MCF 10A (cell line): ENCODE measurements at regions not wholly inside any gene's neighbourhood (a gene's known extent, or its start where the extent isn't known, plus 50 kb on each side); places are given as distances from the start of the nearest gene placed in this dataset.

ENCODE experiments used
- BruUV-seq: library from RNA; stranded (reverse); fragments of 400-500 nt; replicated peaks from 2 replicates; lab custom pipeline; 2021; lab: Mats Ljungman, UMichigan
- CTCF ChIA-PET: fragments of 300-600 bp; sonication (Branson Sonifier 250); formaldehyde crosslinking; extraction: SDS; loops from one replicate; lab custom pipeline; 2021; ENCODE audit warnings: antibody characterized with exemption, inconsistent platforms; lab: Yijun Ruan, JAX
- POLR2A ChIA-PET: fragments of 300-600, 350-650 bp; sonication (Branson Sonifier 250); formaldehyde crosslinking; extraction: SDS; loops from one replicate; lab custom pipeline; 2020; ENCODE audit warnings: antibody characterized with exemption, inconsistent platforms; lab: Yijun Ruan, JAX
- DNase-seq: peaks from one replicate; pipeline ENCODE4 v3.0.0-alpha.2; 2018; ENCODE audit not compliant: unreplicated experiment
- H3K27ac Mint-ChIP-seq: one replicate; pipeline ENCODE4 v1.8.0; 2022; ENCODE audit warnings: mild to moderate bottlenecking, low read depth, mixed read lengths; ENCODE audit not compliant: unreplicated experiment
- H3K27me3 Mint-ChIP-seq: one replicate; pipeline ENCODE4 v1.8.0; 2022; ENCODE audit warnings: mixed read lengths; ENCODE audit not compliant: insufficient read depth, unreplicated experiment
- H3K36me3 Mint-ChIP-seq: one replicate; pipeline ENCODE4 v1.8.0; 2022; ENCODE audit warnings: mild to moderate bottlenecking, moderate library complexity, mixed read lengths; ENCODE audit not compliant: insufficient read depth, unreplicated experiment
- H3K4me1 Mint-ChIP-seq: one replicate; pipeline ENCODE4 v1.8.0; 2022; ENCODE audit warnings: mixed read lengths; ENCODE audit not compliant: insufficient read depth, unreplicated experiment
- H3K4me3 Mint-ChIP-seq: one replicate; pipeline ENCODE4 v1.8.0; 2022; ENCODE audit warnings: mild to moderate bottlenecking, moderate library complexity, mixed read lengths; ENCODE audit not compliant: unreplicated experiment
- H3K9me3 Mint-ChIP-seq: one replicate; pipeline ENCODE4 v1.8.0; 2022; ENCODE audit warnings: mixed read lengths; ENCODE audit not compliant: unreplicated experiment
- intact Hi-C: fragments of 100-400 bp; cut with micrococcal nuclease; formaldehyde crosslinking; loops from 2 replicates; pipeline ENCODE4 v1.14.1; 2022
- TF ChIP-seq, protein P1 (sequence below): fragments of 200-600 bp; IDR thresholded peaks from one replicate; pipeline ENCODE4 v1.8.0; 2022; ENCODE audit warnings: antibody characterized with exemption, mild to moderate bottlenecking; ENCODE audit not compliant: unreplicated experiment

DNA sequence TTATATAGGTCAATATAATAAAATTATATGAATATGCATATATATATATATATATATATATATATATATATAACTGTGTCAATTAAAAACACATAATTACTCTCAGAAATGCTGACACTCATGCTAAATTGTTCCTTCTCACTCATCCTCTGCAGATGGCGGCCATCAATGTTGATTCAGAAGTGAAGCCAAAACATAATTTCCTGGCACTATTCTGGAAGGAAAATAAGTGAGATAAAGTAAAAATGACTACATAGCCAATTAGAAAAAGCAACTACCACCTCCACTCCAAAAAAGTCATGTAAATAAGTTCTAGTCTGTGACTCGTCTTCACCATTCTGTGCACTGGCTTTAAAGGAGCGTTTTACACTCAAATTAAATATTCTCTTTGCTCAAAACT lies 423.3 kb downstream of the EFNB2 start:
- TF ChIP-seq, protein P1, sequence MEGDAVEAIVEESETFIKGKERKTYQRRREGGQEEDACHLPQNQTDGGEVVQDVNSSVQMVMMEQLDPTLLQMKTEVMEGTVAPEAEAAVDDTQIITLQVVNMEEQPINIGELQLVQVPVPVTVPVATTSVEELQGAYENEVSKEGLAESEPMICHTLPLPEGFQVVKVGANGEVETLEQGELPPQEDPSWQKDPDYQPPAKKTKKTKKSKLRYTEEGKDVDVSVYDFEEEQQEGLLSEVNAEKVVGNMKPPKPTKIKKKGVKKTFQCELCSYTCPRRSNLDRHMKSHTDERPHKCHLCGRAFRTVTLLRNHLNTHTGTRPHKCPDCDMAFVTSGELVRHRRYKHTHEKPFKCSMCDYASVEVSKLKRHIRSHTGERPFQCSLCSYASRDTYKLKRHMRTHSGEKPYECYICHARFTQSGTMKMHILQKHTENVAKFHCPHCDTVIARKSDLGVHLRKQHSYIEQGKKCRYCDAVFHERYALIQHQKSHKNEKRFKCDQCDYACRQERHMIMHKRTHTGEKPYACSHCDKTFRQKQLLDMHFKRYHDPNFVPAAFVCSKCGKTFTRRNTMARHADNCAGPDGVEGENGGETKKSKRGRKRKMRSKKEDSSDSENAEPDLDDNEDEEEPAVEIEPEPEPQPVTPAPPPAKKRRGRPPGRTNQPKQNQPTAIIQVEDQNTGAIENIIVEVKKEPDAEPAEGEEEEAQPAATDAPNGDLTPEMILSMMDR = no peak
- peaks cover 7% of the 10 kb centered on the region for H3K4me1 Mint-ChIP-seq
- POLR2A ChIA-PET = no interaction called here
- H3K36me3 Mint-ChIP-seq = no peaks in the 10 kb centered on the region
- no peak for DNase-seq
- H3K9me3 Mint-ChIP-seq = no peaks in the 10 kb centered on the region
- CTCF ChIA-PET = no interaction called here
- no TSS peak for BruUV-seq
- intact Hi-C loops = no loop called here
- no peaks in the 10 kb centered on the region for H3K27me3 Mint-ChIP-seq
- no peak overlapping the region for H3K4me3 Mint-ChIP-seq
- no peak overlapping the region for H3K27ac Mint-ChIP-seq

DNA sequence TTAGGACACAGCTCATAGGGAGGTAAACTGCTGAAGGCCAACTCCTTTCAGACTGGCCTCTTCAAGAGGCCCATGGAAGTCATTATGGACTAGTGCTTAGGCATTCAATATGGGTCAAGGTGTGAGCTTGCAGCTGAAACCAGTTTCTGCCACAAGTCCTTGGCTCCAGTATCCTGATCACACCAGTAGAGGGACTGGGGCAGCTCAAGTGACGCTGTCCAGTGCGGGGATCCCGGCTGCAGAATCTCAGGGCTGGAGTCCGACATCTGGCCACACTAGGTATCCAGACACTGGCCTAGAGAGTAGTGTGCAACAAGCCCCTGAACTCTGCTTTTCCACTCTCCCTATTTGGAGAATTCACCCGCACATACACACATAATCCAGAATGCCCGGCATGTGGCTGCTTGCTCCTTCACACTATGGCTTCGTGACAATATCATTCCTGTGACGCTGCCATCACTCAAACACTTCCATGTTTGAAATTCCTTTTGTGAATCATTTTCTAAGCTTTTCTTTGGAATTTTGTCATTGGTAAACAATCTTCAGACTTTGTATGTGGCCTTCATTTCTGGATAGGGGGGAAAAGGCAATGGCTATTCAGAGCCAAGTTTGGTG lies 425.1 kb downstream of the EFNB2 start:
- CTCF ChIA-PET = interaction anchor here (0.6 kb wide), 2 partner anchors 361 to 412 kb away, joined by 3 read pairs; no protein-coding TSS in a partner anchor
- TF ChIP-seq, protein P1 = no peak
- BruUV-seq = no TSS peak
- no peaks in the 10 kb centered on the region for H3K9me3 Mint-ChIP-seq
- intact Hi-C loops = no loop called here
- no peak for DNase-seq
- H3K27ac Mint-ChIP-seq = no peak overlapping the region
- no peaks in the 10 kb centered on the region for H3K36me3 Mint-ChIP-seq
- POLR2A ChIA-PET = no interaction called here
- no peaks in the 10 kb centered on the region for H3K27me3 Mint-ChIP-seq
- no peak overlapping the region for H3K4me3 Mint-ChIP-seq
- peaks cover 8% of the 10 kb centered on the region for H3K4me1 Mint-ChIP-seq

DNA sequence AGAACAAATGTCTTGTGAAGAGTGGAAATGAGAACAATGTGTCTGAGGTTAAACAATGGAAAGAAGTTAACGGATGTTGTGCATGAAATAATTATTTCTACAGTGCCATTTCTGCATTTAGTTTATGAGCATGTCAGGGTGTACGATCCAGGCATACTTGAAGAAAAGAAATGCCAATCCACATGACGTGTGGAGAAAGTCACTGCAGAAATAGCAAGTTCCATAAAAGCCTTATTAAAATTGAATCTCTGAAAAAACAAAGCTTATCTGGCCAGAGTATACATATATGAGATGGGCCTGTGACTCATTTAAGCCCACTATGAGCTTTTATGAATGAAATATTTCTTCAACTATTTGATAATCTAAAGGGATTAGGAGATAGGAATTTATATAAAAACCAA lies 426.1 kb downstream of the EFNB2 start:
- Mint-ChIP-seq H3K4me1 (peaks cover 11% of the 10 kb centered on the region), H3K27ac (no peak overlapping the region), H3K9me3 (no peaks in the 10 kb centered on the region), H3K36me3 (no peaks in the 10 kb centered on the region), H3K4me3 (no peak overlapping the region), H3K27me3 (no peaks in the 10 kb centered on the region)
- TF ChIP-seq, protein P1 = no peak
- no TSS peak for BruUV-seq
- intact Hi-C loops = no loop called here
- ChIA-PET POLR2A (no interaction called here), CTCF (interaction anchor here (0.6 kb wide), 2 partner anchors 396 to 413 kb away, joined by 3 to 4 read pairs; no protein-coding TSS in a partner anchor)
- DNase-seq = no peak

DNA sequence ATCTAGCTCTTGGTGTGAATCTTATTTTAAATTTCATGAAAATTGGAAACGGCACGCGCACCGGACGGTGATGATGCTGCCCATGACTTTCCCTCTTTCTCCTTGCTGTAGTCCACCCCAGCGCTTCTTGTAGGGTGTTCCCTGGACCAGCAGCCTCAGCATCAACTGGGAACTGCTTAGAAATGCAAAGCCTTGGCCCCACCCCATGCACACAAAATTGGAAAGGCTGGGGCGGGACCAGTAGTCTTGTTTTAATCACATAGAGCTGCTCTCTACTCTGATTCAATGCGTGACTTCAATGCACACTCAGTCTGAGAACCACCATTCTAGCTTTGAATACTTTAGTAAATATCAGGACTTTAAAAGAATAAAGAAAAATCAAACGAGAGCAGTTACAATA lies 427.1 kb downstream of the EFNB2 start:
- no TSS peak for BruUV-seq
- Mint-ChIP-seq H3K27me3 (no peaks in the 10 kb centered on the region), H3K4me3 (no peak overlapping the region), H3K27ac (no peak overlapping the region), H3K9me3 (no peaks in the 10 kb centered on the region), H3K4me1 (peaks cover 22% of the 10 kb centered on the region), H3K36me3 (no peaks in the 10 kb centered on the region)
- ChIA-PET CTCF (interaction anchor here (0.6 to 1.8 kb wide), 2 partner anchors 19 to 72 kb away, joined by 3 to 4 read pairs; no protein-coding TSS in a partner anchor), POLR2A (no interaction called here)
- DNase-seq = no peak
- intact Hi-C loops = no loop called here
- TF ChIP-seq, protein P1 = no peak
